HepG2 (cell line): ENCODE measurements at regions not wholly inside any gene's neighbourhood (a gene's known extent, or its start where the extent isn't known, plus 50 kb on each side); places are given as distances from the start of the nearest gene placed in this dataset.

Experiments used
- ATAC-seq: fragments of 200-7000 bp; cut with Tn5 transposase; 3 replicates; pipeline ENCODE4 v1.9.1; 2020; ENCODE audit warnings: mild to moderate bottlenecking, moderate library complexity
- BruUV-seq: library from RNA; stranded (reverse); fragments of 400-500 nt; replicated peaks from 2 replicates; lab custom pipeline; 2021; lab: Mats Ljungman, UMichigan
- CTCF ChIA-PET: fragments of 300-600 bp; formaldehyde crosslinking; extraction: SDS; loops from one replicate; lab custom pipeline; 2021; ENCODE audit warnings: low total read pairs, inconsistent platforms, low intra/inter-chr PET ratio; lab: Yijun Ruan, JAX
- POLR2A ChIA-PET: fragments of 350-600 bp; sonication (Branson Sonifier 250); formaldehyde crosslinking; loops from one replicate; lab custom pipeline; 2020; ENCODE audit warnings: antibody characterized with exemption, inconsistent platforms; lab: Yijun Ruan, JAX
- DNase-seq: peaks from one replicate; pipeline ENCODE4 v3.0.0-alpha.2; 2015; ENCODE audit warnings: low spot score
- FAIRE-seq: peaks from 3 replicates; lab custom pipeline; 2011; peaks lifted over from hg19 to GRCh38; lab: Jason Lieb, UNC
- H2AFZ ChIP-seq: one replicate; pipeline ENCODE4 v1.6.1; 2011; ENCODE audit warnings: low read length, inconsistent platforms
- H3K27ac ChIP-seq: fragments of 300-600 bp; 3 replicates; pipeline ENCODE4 v1.8.0; 2011; ENCODE audit warnings: mixed run types, mild to moderate bottlenecking, mixed read lengths, low read length, inconsistent platforms; ENCODE audit not compliant: insufficient read depth; ENCODE audit errors: extremely low read length
- H3K27me3 ChIP-seq, 2 experiments: fragments of 200-600 bp in 1 of 2; 2 replicates in 1 of 2; 3 replicates in 1 of 2; pipeline versions ENCODE4 v1.6.0 to v1.8.0; 2011; ENCODE audit warnings: low read length in 2 of 2, mild to moderate bottlenecking in 2 of 2, moderate library complexity in 2 of 2, inconsistent platforms in 1 of 2; ENCODE audit not compliant: insufficient read depth in 2 of 2, control insufficient read depth in 1 of 2
- H3K36me3 ChIP-seq, 2 experiments: fragments of 200-600 bp in 1 of 2; replicated peaks in 1 of 2; 2 replicates in 1 of 2; 3 replicates in 1 of 2; pipeline versions ENCODE4 v1.5.1 to v1.8.0; 2011; ENCODE audit warnings: low read length in 2 of 2, inconsistent platforms in 1 of 2; ENCODE audit not compliant: insufficient read depth in 2 of 2, control insufficient read depth in 1 of 2
- H3K4me1 ChIP-seq: 2 replicates; pipeline ENCODE4 v1.5.1; 2012; ENCODE audit warnings: low read length, inconsistent platforms; ENCODE audit not compliant: insufficient read depth
- H3K4me2 ChIP-seq: 2 replicates; pipeline ENCODE4 v1.6.0; 2011; ENCODE audit warnings: low read depth, low read length, inconsistent platforms
- H3K4me3 ChIP-seq, 3 experiments: fragments of 200-600 bp in 1 of 3; sonication (generic), shearing (Covaris generic) in 1 of 3; replicated peaks in 1 of 3; 2 replicates each; pipeline ENCODE4 v1.5.1; 2011 to 2016; ENCODE audit warnings: low read length in 3 of 3, inconsistent platforms in 2 of 3, low read depth in 2 of 3, mild to moderate bottlenecking in 2 of 3, control low read depth in 1 of 3, mixed read lengths in 1 of 3; ENCODE audit not compliant: insufficient read depth in 1 of 3
- H3K79me2 ChIP-seq: one replicate; pipeline ENCODE4 v1.6.1; 2011; ENCODE audit warnings: low read length, inconsistent platforms; ENCODE audit not compliant: insufficient read depth
- H3K9ac ChIP-seq: 2 replicates; pipeline ENCODE4 v1.6.0; 2011; ENCODE audit warnings: mild to moderate bottlenecking, low read depth, low read length, inconsistent platforms; ENCODE audit not compliant: insufficient read depth
- H3K9me3 ChIP-seq: 2 replicates; pipeline ENCODE4 v1.5.1; 2012; ENCODE audit warnings: mild to moderate bottlenecking, low read length
- H4K20me1 ChIP-seq: 2 replicates; pipeline ENCODE4 v1.6.0; 2011; ENCODE audit warnings: inconsistent platforms, mild to moderate bottlenecking, low read length, moderate library complexity; ENCODE audit not compliant: insufficient read depth
- MAFF ChIP-seq: IDR thresholded peaks from 2 replicates; pipeline ENCODE4 v1.6.1; 2011; ENCODE audit warnings: low read depth, low read length, improper control_type of control experiment
- SIX4 ChIP-seq: sonication (generic); formaldehyde crosslinking; IDR thresholded peaks from 2 replicates; pipeline ENCODE4 v1.4.0; 2020; ENCODE audit warnings: missing genetic modification reagents
- ZBTB3 ChIP-seq: sonication (generic); formaldehyde crosslinking; IDR thresholded peaks from 2 replicates; pipeline ENCODE4 v1.4.0; 2020; ENCODE audit warnings: low read depth, mild to moderate bottlenecking, moderate library complexity, missing genetic modification reagents, borderline replicate concordance
- ZBTB7A ChIP-seq: sonication (generic); formaldehyde crosslinking; IDR thresholded peaks from 2 replicates; pipeline ENCODE4 v1.8.0; 2022; ENCODE audit warnings: mild to moderate bottlenecking, missing genetic modification reagents
- in situ Hi-C: cut with HindIII; loops from 2 replicates; pipeline ENCODE4 v1.10.0; 2017; ENCODE audit warnings: low pct_unique_long_range_greater_than_20kb; ENCODE audit not compliant: extremely low pct_ligation_motif_present
- intact Hi-C: fragments of 100-400 bp; cut with micrococcal nuclease; formaldehyde crosslinking; loops from one replicate; pipeline ENCODE4 v1.10.0; 2022; ENCODE audit not compliant: unreplicated experiment
- TF ChIP-seq, protein P1 (sequence below): sonication (generic); formaldehyde crosslinking; IDR thresholded peaks from 2 replicates; pipeline ENCODE4 v1.4.0; 2020; ENCODE audit warnings: missing genetic modification reagents, borderline replicate concordance

DNA sequence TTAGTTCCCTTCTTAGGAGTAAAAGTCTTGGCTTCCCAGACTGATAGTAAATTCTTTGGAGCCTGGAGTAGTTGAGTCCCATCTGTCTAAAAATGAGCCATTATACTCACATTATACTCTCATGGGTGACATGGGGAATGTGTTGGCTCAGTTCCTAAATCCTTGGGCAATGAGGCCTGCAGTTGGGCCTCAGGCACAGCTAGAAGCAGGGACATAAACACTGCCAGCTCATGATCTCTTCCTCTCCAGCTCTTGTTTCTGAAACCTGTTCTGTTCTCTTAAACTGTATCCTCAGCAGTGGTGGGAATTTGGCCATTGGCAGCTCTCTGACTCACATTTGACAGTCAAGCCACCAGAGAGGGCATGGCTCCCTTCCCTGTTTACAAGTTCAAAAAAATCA is 212.5 kb downstream of the SPATA18 start:
- ChIA-PET POLR2A (no interaction called here), CTCF (no interaction called here)
- Histone ChIP-seq H3K9ac (no peak overlapping the region), H3K9me3 (no peaks in the 10 kb centered on the region), H3K27me3 (no peaks in the 10 kb centered on the region; a peak in 1 of 5 replicates), H3K27ac (no peak overlapping the region), H3K4me2 (no peak overlapping the region), H3K36me3 (no peaks in the 10 kb centered on the region), H2AFZ (no peak overlapping the region), H3K4me3 (no peak overlapping the region), H3K4me1 (no peaks in the 10 kb centered on the region), H4K20me1 (no peaks in the 10 kb centered on the region), H3K79me2 (no peaks in the 10 kb centered on the region)
- BruUV-seq = no TSS peak
- DNase-seq (no peak), FAIRE-seq (no peak), ATAC-seq (no peak)
- in situ Hi-C loops = no loop called here
- TF ChIP-seq, protein P1, sequence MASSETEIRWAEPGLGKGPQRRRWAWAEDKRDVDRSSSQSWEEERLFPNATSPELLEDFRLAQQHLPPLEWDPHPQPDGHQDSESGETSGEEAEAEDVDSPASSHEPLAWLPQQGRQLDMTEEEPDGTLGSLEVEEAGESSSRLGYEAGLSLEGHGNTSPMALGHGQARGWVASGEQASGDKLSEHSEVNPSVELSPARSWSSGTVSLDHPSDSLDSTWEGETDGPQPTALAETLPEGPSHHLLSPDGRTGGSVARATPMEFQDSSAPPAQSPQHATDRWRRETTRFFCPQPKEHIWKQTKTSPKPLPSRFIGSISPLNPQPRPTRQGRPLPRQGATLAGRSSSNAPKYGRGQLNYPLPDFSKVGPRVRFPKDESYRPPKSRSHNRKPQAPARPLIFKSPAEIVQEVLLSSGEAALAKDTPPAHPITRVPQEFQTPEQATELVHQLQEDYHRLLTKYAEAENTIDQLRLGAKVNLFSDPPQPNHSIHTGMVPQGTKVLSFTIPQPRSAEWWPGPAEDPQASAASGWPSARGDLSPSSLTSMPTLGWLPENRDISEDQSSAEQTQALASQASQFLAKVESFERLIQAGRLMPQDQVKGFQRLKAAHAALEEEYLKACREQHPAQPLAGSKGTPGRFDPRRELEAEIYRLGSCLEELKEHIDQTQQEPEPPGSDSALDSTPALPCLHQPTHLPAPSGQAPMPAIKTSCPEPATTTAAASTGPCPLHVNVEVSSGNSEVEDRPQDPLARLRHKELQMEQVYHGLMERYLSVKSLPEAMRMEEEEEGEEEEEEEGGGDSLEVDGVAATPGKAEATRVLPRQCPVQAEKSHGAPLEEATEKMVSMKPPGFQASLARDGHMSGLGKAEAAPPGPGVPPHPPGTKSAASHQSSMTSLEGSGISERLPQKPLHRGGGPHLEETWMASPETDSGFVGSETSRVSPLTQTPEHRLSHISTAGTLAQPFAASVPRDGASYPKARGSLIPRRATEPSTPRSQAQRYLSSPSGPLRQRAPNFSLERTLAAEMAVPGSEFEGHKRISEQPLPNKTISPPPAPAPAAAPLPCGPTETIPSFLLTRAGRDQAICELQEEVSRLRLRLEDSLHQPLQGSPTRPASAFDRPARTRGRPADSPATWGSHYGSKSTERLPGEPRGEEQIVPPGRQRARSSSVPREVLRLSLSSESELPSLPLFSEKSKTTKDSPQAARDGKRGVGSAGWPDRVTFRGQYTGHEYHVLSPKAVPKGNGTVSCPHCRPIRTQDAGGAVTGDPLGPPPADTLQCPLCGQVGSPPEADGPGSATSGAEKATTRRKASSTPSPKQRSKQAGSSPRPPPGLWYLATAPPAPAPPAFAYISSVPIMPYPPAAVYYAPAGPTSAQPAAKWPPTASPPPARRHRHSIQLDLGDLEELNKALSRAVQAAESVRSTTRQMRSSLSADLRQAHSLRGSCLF (CRISPR knock-in tag) = no peak
- TF ChIP-seq ZBTB7A (CRISPR knock-in tag) (no peak), ZBTB3 (CRISPR knock-in tag) (no peak), SIX4 (no peak), MAFF (no peak)
- intact Hi-C loops = no loop called here
